Central memory CD4-positive, alpha-beta T cell (primary cell): ENCODE measurements at regions not wholly inside any gene's neighbourhood (a gene's known extent, or its start where the extent isn't known, plus 50 kb on each side); places are given as distances from the start of the nearest gene placed in this dataset.
"Not testable (repeated sequence)": the region's sequence is repeated elsewhere in the genome, so short reads cannot be mapped to it uniquely, and the experiment has no call there.

Experiments
- DNase-seq: peaks from one replicate; pipeline ENCODE4 v3.0.0; 2022

DNA sequence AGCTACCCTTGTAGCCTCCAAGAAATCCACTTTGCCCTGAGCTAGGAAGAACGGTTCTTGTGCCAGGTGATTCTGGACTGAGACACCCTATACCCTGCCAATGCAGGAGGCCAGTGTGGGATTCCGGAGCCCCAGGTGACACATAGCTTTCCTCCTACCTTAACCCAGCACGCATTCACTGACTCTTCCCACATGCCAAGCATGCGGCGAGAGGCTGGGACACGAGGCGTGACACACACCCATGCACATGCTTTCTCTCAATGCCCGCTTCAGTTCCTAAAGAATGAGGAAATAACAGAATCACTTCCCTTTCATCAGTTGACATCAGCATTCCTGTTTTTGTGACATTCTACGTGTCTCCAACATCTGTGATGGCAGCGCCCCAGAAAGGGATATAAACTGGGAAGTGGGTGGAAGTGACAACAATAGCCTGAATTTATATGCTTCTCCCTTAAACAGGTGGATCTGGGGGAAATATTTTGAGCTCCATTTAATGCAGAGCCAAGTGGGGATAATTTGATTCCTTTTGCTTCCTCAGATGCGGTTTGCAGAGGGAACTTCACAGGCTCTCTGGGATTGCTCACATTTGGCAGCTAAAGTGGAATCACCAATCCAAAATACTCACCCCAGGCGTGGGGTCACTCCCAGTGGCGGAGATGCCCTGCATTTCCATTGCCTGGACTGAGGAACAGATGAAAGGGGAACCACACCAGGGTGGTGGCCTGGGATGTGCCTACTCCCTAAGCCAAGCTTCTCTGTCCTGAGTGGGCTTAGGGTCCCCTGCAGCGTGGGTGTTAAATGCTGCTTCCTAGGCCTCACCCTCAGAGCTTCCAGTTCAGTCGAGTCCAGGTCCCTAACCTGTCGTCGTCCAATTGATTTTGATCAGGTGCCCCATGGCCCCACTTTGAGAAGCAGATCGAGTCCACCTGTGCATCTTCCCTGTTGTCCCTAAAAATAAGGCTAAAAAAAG lies 445.1 kb downstream of the SIPA1L2 start:
- DNase-seq = no peak

DNA sequence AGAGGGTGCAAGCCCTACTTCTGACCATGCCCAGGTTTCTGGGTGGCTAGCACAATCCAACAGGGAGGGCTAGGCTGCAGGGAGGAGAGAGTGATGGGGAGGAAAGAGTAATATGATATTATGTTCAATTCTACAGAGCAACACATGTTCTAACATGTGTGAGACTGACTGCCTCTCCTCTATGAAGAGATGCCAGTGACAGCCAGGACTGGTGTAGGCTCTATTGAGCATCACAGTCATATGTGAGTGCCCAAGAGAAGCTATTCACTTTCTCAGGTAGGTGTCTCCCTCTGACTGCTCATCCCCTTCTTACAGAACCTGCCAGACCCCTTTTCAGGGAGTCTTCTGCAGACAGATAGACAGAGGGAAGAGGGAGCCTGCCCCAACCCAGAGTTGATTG lies 446.1 kb downstream of the SIPA1L2 start:
- DNase-seq = no peak

DNA sequence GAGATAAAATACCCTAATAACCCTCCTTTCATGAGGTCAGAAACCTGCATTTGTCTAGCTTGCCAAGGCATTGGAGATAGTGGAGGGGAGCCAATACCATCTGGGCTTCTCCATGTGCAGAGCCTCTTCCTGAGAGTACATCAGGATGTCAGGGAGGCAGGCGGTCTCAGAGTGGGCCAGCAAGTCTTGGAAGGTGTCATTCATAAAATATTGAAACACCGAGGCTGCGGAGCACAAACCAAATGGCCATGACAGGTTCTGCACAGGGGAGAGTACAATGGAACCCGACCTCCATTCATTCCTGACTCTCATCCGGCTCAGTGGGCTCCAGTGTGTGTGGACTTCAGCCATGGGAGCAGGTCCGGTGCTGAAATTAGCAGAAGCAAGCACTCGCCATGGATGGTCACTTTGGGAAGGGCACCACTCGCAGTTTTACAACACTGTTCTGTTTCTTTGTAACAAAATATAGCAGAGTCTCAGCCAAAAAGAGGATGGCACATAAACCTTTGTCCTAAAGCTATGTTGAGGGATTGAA lies 446.6 kb downstream of the SIPA1L2 start:
- no peak for DNase-seq

DNA sequence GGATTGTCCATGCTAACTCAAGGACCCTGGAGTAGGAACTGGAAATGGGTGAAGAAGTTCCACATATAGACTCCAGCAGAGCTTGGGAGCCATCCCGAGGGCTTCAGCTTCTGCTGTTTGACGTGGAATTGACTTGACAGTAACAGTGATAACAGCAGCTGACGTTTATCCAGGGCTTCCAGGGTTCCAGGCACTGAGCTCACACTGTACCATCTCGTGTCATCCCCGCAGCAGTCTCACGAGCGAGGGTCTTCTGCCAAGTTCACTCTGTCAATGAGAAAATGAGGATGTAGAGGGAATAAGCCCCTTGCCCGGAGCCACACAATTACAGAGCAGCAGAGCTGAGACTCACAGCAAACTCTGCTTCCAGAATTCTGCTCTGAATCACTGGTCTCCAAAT lies 447.7 kb downstream of the SIPA1L2 start:
- no peak for DNase-seq

DNA sequence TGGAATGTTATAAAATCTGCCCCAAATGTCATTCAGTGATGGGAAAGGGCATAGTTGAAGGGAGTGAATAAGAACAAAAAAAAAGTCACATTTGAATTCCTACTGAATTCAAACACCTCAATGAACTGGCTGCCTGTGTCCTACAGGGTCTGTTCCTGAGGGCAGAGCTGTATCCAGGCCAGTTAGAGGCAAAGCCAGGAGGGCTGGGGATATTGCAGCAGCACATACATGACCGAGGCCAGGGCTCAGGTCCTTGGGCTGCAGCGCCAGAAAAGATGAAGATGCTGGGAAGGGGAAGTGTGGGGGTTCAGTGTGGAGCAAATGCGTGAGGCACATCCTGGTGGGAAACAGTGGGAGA lies 449.2 kb downstream of the SIPA1L2 start:
- no peak for DNase-seq

DNA sequence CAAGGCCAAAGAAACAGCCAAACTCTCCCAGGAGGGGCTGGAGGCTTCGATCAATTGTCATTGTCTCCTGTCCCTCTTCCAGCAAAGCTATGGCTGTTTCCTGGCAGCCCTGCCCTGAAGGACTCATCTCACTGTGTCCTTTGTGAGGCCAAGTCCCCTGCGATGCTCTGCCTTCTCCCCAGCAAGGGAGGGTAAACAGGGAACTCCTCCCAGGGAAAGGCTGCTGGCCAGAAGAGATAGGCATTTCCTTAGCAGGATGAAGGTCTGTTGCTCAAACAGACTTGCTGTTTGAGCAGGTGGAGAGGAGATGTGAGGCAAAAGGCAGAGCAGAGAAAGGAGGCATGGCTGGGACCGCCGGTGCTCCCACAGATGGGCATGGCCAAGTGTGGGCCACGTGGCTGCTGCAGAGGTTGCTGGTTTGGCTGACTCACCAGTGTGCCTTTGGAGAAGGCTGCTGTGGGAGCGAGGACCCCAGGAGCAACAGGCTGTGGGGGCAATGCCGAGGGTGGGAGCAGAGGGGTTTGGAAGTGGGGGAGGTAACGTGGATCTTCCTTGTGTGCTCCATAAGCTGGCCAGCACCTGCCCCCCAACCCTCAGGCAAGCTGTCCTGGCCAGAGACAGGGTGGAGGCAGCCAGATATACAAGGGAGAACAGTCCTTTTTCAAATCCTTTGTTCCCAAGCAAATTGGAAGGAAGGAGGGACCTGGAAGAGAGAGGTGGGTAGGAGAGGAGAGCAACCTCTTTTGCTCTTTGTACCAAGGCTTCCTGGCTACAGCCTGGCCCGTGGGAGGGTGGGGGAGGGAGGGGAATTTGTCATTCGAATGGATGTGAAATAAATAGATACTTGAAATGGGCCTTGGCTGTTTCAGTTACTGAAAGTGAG lies 449.8 kb downstream of the SIPA1L2 start:
- no peak for DNase-seq

DNA sequence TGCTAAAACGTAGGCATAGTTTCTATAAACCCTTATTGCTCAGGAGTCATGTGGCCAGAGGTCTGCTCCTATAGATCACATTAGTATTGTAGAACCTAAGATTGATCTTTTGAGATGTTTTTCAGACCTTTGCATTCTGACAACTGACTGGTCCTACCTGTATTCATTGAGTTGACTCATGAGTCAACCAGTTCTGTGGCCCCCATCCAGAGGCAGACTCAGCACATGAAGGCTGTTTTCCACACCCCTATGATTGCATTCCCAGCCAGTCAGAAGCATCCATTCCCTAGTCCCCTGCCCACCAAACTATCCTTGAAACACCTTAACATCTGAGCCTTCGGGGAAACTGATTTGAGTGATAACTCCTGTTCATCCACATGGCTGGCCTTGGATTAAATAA lies 451.7 kb downstream of the SIPA1L2 start:
- DNase-seq = no peak

DNA sequence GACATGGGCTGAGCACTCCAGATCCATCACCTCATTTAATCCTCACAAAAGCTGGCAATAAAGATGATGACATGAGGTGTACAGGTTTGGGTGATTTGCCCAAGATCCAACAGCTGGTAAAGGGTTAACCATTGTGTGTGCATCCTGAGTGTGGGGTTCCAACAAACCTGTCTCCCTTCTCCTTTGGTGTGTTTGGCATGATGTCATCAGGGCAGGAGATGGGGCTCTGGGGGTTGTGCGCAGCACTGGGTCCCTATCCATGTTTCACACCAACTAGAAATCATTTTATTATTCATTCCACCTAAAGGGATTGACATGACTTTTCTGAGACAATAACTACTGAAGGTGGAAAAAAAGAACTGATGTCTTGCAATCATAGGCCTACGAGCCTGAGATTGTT lies 452.5 kb downstream of the SIPA1L2 start:
- DNase-seq = no peak

DNA sequence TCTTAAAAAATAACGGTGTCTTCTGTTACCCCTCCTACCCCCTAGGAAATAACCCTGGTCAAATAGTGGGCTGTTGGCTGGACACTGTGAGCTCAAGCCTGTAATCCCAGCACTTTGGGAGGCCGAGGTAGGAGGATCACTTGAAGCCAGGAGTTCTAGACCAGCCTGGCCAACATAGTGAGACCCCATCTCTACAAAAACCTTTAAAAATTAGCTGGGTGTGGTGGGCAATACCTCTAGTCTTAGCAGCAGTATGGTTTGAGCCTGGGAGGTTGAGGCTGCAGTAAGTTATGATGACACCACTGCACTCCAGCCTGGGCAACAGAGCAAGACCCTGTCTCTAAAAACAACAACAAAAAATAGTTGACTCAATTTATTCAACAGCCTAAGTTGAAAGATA lies 453.7 kb downstream of the SIPA1L2 start:
- DNase-seq = no peak

DNA sequence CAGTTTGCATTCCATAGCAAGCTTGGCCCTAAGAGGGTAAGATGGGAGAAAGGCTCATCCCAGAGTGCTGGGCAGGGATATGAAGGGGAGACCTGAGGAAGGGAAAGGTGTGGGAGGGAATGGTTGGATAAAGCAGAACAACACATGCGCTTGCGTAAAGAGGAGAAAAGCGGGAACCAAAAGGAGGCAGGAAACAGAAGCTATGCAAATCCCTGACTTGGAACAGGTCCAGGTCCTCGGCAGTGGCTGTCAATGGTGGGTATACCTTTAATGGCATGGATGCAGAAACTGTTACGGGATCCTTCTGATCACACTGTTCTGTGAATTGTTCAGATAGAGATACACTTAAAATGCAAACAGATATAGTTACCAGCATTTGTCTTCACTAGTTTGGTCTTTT lies 455.6 kb downstream of the SIPA1L2 start:
- DNase-seq = no peak

DNA sequence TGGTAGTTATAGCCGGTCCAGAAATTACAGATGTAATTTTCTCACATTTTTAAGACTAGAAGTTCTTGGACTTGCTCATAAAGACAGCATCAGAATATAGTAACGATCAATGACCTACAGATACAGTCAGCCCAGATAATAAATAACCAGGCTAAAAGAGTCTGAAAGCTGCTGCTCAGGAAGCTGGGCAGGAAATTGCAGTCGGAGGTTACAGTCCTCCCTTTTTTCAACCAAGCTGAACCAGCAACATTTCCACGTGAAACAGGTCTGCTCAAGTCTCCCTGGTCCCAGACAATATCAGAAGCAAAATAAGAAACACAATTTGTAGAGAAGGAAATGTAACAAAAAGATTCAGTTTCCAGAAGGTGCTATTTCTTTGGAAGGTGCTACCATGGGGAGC lies 457.4 kb downstream of the SIPA1L2 start:
- no peak for DNase-seq

DNA sequence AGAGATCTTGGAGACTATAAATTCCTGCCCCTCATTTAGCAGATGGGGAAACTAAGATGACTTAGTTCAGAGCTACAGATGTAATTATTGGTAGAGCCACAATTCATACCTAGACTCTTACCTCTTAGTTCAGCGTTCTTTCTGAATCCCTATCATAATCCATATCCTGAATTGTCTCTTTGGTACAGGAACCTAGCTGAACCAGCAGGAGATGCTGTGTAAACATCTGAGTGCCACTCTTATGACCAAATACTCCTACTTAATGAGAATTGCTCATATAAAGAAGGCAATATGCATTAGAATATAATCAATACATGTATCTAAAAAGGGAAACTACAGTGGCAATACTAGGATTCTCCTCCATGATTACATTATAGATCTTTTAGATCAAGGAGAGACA lies 459.0 kb downstream of the SIPA1L2 start:
- DNase-seq = no peak

DNA sequence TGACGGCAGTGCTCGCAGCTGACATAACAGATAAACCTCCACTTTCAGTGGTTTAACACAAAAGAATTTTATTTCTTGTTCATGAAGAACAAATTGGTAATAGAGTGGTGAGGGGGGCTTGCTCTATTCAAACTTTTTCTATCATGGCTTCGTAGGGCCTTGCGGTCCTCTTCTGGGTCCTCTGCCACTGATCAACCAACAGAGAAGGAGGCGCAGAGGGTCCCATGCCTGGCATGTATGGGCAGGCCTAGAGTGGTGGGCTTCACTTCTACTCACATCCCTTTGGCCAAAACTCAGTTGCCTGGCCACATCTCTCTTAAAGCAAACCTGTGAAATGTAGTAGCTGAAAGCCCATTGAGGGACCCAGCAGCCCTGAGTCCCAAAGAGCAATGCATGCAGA lies 460.5 kb downstream of the SIPA1L2 start:
- no peak for DNase-seq

DNA sequence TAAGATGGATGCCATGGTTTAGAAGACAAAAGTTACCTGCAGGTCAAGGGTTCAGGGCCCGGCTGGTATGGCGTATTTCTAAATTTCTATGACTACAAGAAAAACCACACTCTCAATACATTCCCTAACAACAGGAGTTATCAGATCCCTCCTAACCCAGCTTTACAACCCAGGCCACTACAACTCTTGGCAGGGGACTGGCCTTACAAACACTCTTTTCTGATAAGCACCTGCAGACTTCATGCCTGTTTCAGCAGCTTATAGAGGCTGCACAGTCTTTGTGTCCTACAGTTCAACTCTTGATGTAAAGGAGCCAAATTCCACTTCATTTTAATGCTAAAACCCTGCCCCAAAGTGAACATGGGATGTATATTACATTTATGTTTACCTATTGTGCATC lies 461.4 kb downstream of the SIPA1L2 start:
- no peak for DNase-seq

DNA sequence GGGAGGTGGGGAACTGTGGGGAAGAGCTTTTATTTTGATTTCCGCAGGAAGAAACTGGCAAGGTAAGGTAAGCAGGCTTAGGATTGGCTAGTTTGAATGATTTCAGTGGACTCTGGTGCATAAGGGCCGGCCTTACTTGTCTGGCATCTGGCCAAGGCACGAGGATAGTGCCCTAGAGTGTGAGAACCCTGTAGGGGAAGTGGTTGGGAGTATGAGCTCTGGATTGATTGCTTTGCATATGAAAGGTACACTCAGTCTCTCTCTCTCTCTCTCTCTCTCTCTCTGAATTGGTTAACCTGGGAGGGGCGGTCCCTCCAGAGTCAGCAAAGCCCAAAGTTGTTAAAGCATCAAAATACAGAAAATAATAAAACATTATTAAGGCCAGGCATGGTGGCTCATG lies 463.0 kb downstream of the SIPA1L2 start:
- no peak for DNase-seq

DNA sequence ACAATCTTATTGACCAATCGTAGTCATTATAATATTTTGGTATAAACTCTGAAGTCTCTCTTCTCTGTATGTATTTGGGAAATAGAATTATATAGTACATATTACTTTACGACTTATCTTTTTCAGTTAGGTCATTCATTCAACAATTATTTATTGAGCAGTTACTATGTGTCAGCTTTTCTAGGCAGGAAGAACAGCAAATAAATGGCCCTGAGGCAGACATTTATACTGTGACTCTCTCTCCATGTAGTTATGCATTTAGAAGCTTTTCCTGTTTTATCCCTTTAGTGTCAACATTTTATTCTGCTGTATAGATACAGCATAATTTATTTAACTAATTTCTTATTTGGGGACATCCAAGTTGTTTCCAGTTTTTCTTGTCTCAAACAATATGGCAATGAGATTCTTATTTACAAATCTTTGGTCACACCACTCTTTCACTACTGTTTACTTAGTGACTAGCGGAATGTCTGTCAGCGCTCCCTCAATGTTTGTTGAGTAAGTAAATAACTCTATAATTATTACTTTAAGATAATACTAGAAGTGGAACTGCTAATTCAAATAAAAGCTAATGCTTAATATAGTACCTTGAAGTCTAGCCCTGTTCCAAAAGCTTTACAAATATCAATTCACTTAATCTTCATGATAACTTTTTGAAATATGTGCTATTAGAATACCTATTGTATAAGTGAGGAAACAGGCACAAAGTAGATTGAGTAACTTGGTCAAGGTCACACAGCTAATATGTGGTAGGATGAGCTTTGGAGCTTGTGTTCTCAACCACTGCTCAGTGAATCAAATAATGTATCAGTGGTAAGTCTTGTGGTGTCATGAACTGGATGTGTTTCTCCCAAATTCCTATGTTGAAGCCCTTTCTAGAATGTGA lies 465.6 kb downstream of the SIPA1L2 start:
- DNase-seq = no peak

DNA sequence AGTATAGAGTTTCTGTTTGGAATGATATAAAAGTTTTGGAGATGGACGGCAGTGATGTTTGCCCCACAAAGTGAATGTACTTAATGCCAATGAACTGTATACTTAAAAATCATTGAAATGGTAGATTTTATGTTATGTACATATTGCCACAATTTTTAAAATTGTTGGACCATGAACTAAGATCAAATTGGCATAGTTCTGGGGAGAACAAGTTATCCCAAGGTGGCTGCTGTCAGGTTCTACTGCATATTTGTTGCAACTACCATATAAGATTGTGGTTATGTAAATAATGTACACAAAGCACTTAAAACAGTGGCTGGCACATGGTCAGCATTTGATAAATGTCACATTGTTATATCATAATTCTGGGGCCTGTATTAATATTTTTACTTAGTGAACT lies 466.4 kb downstream of the SIPA1L2 start:
- no peak for DNase-seq

DNA sequence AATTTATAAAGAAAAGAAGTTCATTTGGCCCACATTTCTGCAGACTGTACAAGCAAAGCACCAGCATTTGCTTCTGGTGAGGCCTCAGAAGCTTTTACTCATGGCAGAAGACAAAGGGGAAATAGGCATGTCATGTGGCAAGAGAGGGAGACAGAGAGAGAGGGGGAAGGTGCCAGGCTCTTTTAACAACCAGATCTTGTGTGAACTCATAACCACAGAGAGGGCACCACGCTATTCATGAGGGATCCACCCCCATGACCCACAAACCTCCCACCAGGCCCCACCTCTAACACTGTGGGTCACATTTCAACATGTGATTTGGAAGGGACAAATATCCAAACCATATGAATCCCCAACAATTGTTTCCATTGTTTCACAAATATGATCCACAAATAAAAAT lies 467.9 kb downstream of the SIPA1L2 start:
- DNase-seq = no peak

DNA sequence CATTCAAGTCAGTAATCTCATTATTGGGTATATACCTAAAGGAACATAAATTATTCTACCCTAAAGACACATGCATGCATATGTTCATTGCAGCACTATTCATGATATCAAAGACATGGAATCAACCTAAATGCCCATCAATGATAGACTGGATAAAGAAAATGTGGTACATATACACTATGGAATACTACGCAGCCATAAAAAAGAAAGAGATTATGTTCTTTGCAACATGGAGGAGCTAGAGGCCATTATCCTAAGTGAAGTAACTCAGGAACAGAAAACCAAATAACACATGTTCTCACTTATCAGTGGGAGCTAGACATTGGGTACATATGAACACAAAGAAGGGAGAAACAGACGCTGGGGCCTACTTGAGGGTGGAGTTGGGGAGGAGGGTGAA lies 471.4 kb downstream of the SIPA1L2 start:
- not testable (repeated sequence) for DNase-seq

DNA sequence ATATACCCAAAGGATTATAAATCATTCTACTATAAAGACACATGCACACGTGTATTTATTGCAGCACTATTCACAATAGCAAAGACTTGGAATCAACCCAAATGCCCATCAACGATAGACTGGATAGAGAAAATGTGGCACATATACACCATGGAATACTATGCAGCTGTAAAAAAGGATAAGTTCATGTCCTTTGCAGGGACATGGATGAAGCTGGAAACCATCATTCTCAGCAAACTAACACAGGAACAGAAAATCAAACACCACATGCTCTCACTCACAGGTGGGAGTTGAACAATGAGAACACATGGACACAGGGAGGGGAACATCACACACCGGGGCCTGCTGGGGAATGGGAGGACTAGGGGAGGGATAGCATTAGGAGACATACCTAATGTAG lies 473.9 kb downstream of the SIPA1L2 start:
- DNase-seq = not testable (repeated sequence)

DNA sequence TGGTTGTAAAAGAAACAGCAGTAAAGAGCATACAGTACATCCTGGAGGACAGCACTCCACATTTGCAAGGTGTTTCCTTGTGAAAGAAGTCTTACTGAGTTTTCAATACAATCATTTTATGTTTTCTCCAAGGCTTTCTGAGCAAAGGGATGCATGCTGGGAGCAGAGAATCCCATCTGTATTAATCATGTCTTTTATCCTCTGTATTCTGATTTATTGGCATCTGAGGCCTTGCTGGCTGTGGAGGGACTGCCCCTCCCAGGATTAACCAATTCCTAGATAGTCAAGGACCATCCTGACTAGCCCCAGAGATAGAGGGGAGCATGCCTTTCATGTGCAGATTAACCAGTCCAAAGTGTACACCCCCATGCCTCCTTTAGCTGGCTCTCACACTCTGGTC lies 476.3 kb downstream of the SIPA1L2 start:
- DNase-seq = no peak

DNA sequence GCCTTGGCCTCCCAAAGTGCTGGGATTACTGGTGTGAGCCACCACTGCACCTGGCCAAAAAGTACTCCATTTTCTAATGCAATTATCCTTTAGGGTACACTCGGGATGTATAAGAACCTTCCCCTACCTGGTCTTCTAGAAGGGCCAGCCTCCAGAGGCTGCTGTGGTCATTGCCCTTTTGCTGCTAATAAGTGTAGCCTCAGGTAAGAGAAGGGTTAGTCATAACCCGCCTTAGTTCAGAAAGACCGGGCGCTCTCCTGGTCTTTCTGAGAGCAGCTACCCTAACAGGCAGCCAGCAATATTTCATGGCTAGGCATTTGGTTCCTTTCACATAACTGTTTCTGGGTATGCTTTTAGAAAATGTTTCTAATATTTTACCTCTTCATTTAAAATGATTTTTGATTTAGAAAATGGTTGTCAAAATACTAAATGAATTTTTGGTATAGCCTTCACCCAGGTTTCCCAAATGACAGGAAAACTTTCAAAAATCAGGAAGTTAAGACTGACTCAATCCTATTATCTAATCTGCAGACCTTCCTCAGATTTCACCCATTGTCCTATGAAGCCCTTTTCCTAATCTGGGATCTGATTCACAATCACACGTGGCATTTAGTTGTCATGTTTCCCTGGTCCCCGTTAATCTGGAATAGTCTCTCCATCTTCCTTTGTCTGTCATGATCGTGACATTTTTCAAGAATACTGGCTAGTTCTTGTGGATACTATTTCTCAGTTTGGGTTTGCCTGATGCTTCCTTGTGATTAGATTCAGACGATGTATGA lies 479.0 kb downstream of the SIPA1L2 start:
- no peak for DNase-seq
